H1 (cell line): ENCODE measurements at regions not wholly inside any gene's neighbourhood (a gene's known extent, or its start where the extent isn't known, plus 50 kb on each side); places are given as distances from the start of the nearest gene placed in this dataset.

Experiments used
- CHD2 ChIP-seq: IDR thresholded peaks from 2 replicates; pipeline ENCODE4 v1.6.1; 2012; ENCODE audit warnings: low read length, improper control_type of control experiment
- GTF2F1 ChIP-seq: IDR thresholded peaks from 2 replicates; pipeline ENCODE4 v1.6.1; 2012; ENCODE audit warnings: low read depth, low read length, improper control_type of control experiment, borderline replicate concordance
- TCF12 ChIP-seq: IDR thresholded peaks from 2 replicates; pipeline ENCODE4 v1.6.1; 2011; ENCODE audit warnings: low read depth, mild to moderate bottlenecking, low read length
- TEAD4 ChIP-seq: IDR thresholded peaks from 2 replicates; pipeline ENCODE4 v1.6.1; 2012; ENCODE audit warnings: low read depth, low read length, inconsistent platforms, mixed read lengths
- TF ChIP-seq, protein P1 (sequence below), 3 experiments: IDR thresholded peaks; 1 replicate in 2 of 3; 2 replicates in 1 of 3; pipeline versions ENCODE4 v1.5.1 to v1.6.1; 2011; ENCODE audit warnings: low read length in 3 of 3, mild to moderate bottlenecking in 3 of 3, inconsistent platforms in 2 of 3, low read depth in 1 of 3, moderate library complexity in 1 of 3; ENCODE audit not compliant: insufficient read depth in 1 of 3; ENCODE audit errors: control extremely low read depth in 1 of 3

DNA sequence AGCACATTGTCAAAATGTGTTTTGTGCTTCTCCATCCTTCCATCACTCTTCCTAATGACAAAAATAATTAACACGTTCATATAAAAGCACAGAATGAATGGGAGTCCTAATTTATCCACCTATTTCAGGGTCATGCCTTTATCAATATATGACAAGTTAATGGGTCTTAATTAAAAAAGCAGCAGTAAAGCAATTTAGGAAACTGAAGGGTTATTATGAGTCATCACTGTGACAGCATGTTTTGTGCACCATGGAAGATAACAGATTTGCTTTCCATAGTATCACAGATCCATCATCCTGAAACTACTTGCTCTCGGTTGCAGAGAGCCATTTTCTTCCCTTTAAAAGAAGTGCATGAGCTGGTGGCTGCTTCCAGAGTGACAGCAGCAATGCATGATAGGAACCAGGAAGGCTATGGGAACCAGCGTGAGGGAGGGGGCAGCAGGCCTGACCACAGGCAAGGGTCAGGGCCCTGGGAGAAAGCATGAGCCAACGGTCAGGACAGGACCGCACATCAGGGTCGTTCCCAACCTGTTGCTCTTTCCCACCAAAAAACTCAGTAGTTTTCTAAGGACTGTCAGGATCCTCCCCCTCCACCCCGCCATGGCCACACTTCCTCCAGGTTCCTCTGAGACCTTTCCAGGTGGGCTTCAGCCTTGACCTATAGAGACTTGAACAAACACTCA is 784.1 kb downstream of the UQCRFS1 start:
- TF ChIP-seq, protein P1, sequence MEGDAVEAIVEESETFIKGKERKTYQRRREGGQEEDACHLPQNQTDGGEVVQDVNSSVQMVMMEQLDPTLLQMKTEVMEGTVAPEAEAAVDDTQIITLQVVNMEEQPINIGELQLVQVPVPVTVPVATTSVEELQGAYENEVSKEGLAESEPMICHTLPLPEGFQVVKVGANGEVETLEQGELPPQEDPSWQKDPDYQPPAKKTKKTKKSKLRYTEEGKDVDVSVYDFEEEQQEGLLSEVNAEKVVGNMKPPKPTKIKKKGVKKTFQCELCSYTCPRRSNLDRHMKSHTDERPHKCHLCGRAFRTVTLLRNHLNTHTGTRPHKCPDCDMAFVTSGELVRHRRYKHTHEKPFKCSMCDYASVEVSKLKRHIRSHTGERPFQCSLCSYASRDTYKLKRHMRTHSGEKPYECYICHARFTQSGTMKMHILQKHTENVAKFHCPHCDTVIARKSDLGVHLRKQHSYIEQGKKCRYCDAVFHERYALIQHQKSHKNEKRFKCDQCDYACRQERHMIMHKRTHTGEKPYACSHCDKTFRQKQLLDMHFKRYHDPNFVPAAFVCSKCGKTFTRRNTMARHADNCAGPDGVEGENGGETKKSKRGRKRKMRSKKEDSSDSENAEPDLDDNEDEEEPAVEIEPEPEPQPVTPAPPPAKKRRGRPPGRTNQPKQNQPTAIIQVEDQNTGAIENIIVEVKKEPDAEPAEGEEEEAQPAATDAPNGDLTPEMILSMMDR (IDR thresholded peaks at IDR 0.05; ENCODE audit: control extremely low read depth in 1 of 3, insufficient read depth in 1 of 3, low read depth in 1 of 3, low read length in 3 of 3), result no peak
- TF ChIP-seq CHD2 (no peak), GTF2F1 (no peak), TEAD4 (no peak), TCF12 (no peak)
